HepG2 (cell line): ENCODE measurements at regions not wholly inside any gene's neighbourhood (a gene's known extent, or its start where the extent isn't known, plus 50 kb on each side); places are given as distances from the start of the nearest gene placed in this dataset.

Experiments
- ATAC-seq: fragments of 200-7000 bp; cut with Tn5 transposase; 3 replicates; pipeline ENCODE4 v1.9.1; 2020; ENCODE audit warnings: mild to moderate bottlenecking, moderate library complexity
- BruUV-seq: library from RNA; stranded (reverse); fragments of 400-500 nt; replicated peaks from 2 replicates; lab custom pipeline; 2021; lab: Mats Ljungman, UMichigan
- CTCF ChIA-PET: fragments of 300-600 bp; formaldehyde crosslinking; extraction: SDS; loops from one replicate; lab custom pipeline; 2021; ENCODE audit warnings: low total read pairs, inconsistent platforms, low intra/inter-chr PET ratio; lab: Yijun Ruan, JAX
- POLR2A ChIA-PET: fragments of 350-600 bp; sonication (Branson Sonifier 250); formaldehyde crosslinking; loops from one replicate; lab custom pipeline; 2020; ENCODE audit warnings: antibody characterized with exemption, inconsistent platforms; lab: Yijun Ruan, JAX
- DNase-seq: peaks from one replicate; pipeline ENCODE4 v3.0.0-alpha.2; 2015; ENCODE audit warnings: low spot score
- FAIRE-seq: peaks from 3 replicates; lab custom pipeline; 2011; peaks lifted over from hg19 to GRCh38; lab: Jason Lieb, UNC
- H2AFZ ChIP-seq: one replicate; pipeline ENCODE4 v1.6.1; 2011; ENCODE audit warnings: low read length, inconsistent platforms
- H3K27ac ChIP-seq: fragments of 300-600 bp; 3 replicates; pipeline ENCODE4 v1.8.0; 2011; ENCODE audit warnings: mixed run types, mild to moderate bottlenecking, mixed read lengths, low read length, inconsistent platforms; ENCODE audit not compliant: insufficient read depth; ENCODE audit errors: extremely low read length
- H3K27me3 ChIP-seq, 2 experiments: fragments of 200-600 bp in 1 of 2; 2 replicates in 1 of 2; 3 replicates in 1 of 2; pipeline versions ENCODE4 v1.6.0 to v1.8.0; 2011; ENCODE audit warnings: low read length in 2 of 2, mild to moderate bottlenecking in 2 of 2, moderate library complexity in 2 of 2, inconsistent platforms in 1 of 2; ENCODE audit not compliant: insufficient read depth in 2 of 2, control insufficient read depth in 1 of 2
- H3K36me3 ChIP-seq, 2 experiments: fragments of 200-600 bp in 1 of 2; replicated peaks in 1 of 2; 2 replicates in 1 of 2; 3 replicates in 1 of 2; pipeline versions ENCODE4 v1.5.1 to v1.8.0; 2011; ENCODE audit warnings: low read length in 2 of 2, inconsistent platforms in 1 of 2; ENCODE audit not compliant: insufficient read depth in 2 of 2, control insufficient read depth in 1 of 2
- H3K4me1 ChIP-seq: 2 replicates; pipeline ENCODE4 v1.5.1; 2012; ENCODE audit warnings: low read length, inconsistent platforms; ENCODE audit not compliant: insufficient read depth
- H3K4me2 ChIP-seq: 2 replicates; pipeline ENCODE4 v1.6.0; 2011; ENCODE audit warnings: low read depth, low read length, inconsistent platforms
- H3K4me3 ChIP-seq, 3 experiments: fragments of 200-600 bp in 1 of 3; sonication (generic), shearing (Covaris generic) in 1 of 3; replicated peaks in 1 of 3; 2 replicates each; pipeline ENCODE4 v1.5.1; 2011 to 2016; ENCODE audit warnings: low read length in 3 of 3, inconsistent platforms in 2 of 3, low read depth in 2 of 3, mild to moderate bottlenecking in 2 of 3, control low read depth in 1 of 3, mixed read lengths in 1 of 3; ENCODE audit not compliant: insufficient read depth in 1 of 3
- H3K79me2 ChIP-seq: one replicate; pipeline ENCODE4 v1.6.1; 2011; ENCODE audit warnings: low read length, inconsistent platforms; ENCODE audit not compliant: insufficient read depth
- H3K9ac ChIP-seq: 2 replicates; pipeline ENCODE4 v1.6.0; 2011; ENCODE audit warnings: mild to moderate bottlenecking, low read depth, low read length, inconsistent platforms; ENCODE audit not compliant: insufficient read depth
- H3K9me3 ChIP-seq: 2 replicates; pipeline ENCODE4 v1.5.1; 2012; ENCODE audit warnings: mild to moderate bottlenecking, low read length
- H4K20me1 ChIP-seq: 2 replicates; pipeline ENCODE4 v1.6.0; 2011; ENCODE audit warnings: inconsistent platforms, mild to moderate bottlenecking, low read length, moderate library complexity; ENCODE audit not compliant: insufficient read depth
- ETS1 ChIP-seq: sonication (generic); formaldehyde crosslinking; IDR thresholded peaks from 2 replicates; pipeline ENCODE4 v1.4.0; 2020; ENCODE audit warnings: missing genetic modification reagents
- LBX2 ChIP-seq: sonication (generic); formaldehyde crosslinking; IDR thresholded peaks from 2 replicates; pipeline ENCODE4 v1.5.0; 2020; ENCODE audit warnings: missing genetic modification reagents, mild to moderate bottlenecking, borderline replicate concordance
- MBNL3 ChIP-seq: fragments of 250-450 bp; sonication (Bioruptor Pico); conservative IDR thresholded peaks from 2 replicates; pipeline ENCODE4 v1.8.0; 2022; ENCODE audit warnings: mild to moderate bottlenecking, inconsistent platforms
- MTA3 ChIP-seq: sonication (generic); formaldehyde crosslinking; IDR thresholded peaks from 2 replicates; pipeline ENCODE4 v1.4.0; 2020; ENCODE audit warnings: missing genetic modification reagents
- PHF5A ChIP-seq: IDR thresholded peaks from one replicate; pipeline ENCODE4 v1.6.1; 2018; ENCODE audit warnings: low read depth, missing genetic modification reagents; ENCODE audit not compliant: unreplicated experiment
- POLR2AphosphoS2 ChIP-seq: IDR thresholded peaks from 2 replicates; pipeline ENCODE4 v1.6.1; 2011; ENCODE audit warnings: low read depth, low read length, improper control_type of control experiment
- RARA ChIP-seq: IDR thresholded peaks from 2 replicates; pipeline ENCODE4 v1.6.1; 2016; ENCODE audit warnings: missing genetic modification reagents, missing compliant biosample characterization
- REPIN1 ChIP-seq: sonication (generic); formaldehyde crosslinking; IDR thresholded peaks from 2 replicates; pipeline ENCODE4 v1.8.0; 2022; ENCODE audit warnings: missing genetic modification reagents, low read depth, mild to moderate bottlenecking, borderline replicate concordance
- SALL2 ChIP-seq: sonication (generic); formaldehyde crosslinking; IDR thresholded peaks from 2 replicates; pipeline ENCODE4 v1.8.1; 2023; ENCODE audit warnings: mild to moderate bottlenecking, missing genetic modification reagents, inconsistent platforms
- SETDB1 ChIP-seq: sonication (generic); formaldehyde crosslinking; IDR thresholded peaks from 2 replicates; pipeline ENCODE4 v1.5.1; 2020; ENCODE audit warnings: missing genetic modification reagents, mild to moderate bottlenecking, borderline replicate concordance
- TAF1 ChIP-seq: sonication (generic); formaldehyde crosslinking; IDR thresholded peaks from 2 replicates; pipeline ENCODE4 v1.4.0; 2020; ENCODE audit warnings: missing genetic modification reagents
- TRIM22 ChIP-seq: fragments of 450-650 bp; IDR thresholded peaks from 2 replicates; pipeline ENCODE4 v1.6.1; 2017
- TRIM24 ChIP-seq: sonication (generic); formaldehyde crosslinking; IDR thresholded peaks from 2 replicates; pipeline ENCODE4 v1.8.0; 2022; ENCODE audit warnings: mild to moderate bottlenecking, missing genetic modification reagents
- YEATS2 ChIP-seq: sonication (generic); formaldehyde crosslinking; IDR thresholded peaks from 2 replicates; pipeline ENCODE4 v1.4.0; 2020; ENCODE audit warnings: missing genetic modification reagents, borderline replicate concordance
- ZFYVE20 ChIP-seq: sonication (generic); formaldehyde crosslinking; IDR thresholded peaks from 2 replicates; pipeline ENCODE4 v1.8.0; 2023; ENCODE audit warnings: low read depth, mild to moderate bottlenecking, moderate library complexity, missing genetic modification reagents, borderline replicate concordance
- ZNF441 ChIP-seq: sonication (generic); formaldehyde crosslinking; IDR thresholded peaks from 2 replicates; pipeline ENCODE4 v1.7.0; 2021; ENCODE audit warnings: missing genetic modification reagents, borderline replicate concordance
- ZNF737 ChIP-seq: sonication (generic); formaldehyde crosslinking; IDR thresholded peaks from 2 replicates; pipeline ENCODE4 v1.5.0; 2020; ENCODE audit warnings: missing genetic modification reagents, mild to moderate bottlenecking, borderline replicate concordance
- ZNF768 ChIP-seq: sonication (generic); formaldehyde crosslinking; IDR thresholded peaks from 2 replicates; pipeline ENCODE4 v1.4.0; 2020; ENCODE audit warnings: missing genetic modification reagents
- WGBS: methylation state at CpG from one replicate; pipeline ENCODE4 v1.1.6; 2017; ENCODE audit warnings: low lambda C conversion rate; 5-methylcytosine and 5-hydroxymethylcytosine counted together
- in situ Hi-C: cut with HindIII; loops from 2 replicates; pipeline ENCODE4 v1.10.0; 2017; ENCODE audit warnings: low pct_unique_long_range_greater_than_20kb; ENCODE audit not compliant: extremely low pct_ligation_motif_present
- intact Hi-C: fragments of 100-400 bp; cut with micrococcal nuclease; formaldehyde crosslinking; loops from one replicate; pipeline ENCODE4 v1.10.0; 2022; ENCODE audit not compliant: unreplicated experiment

- no peak for TF ChIP-seq SETDB1
- no peak for TF ChIP-seq ETS1 (CRISPR knock-in tag)
- no peak for TF ChIP-seq TRIM24 (CRISPR knock-in tag)
- 0 out of 2 replicates have a peak, but pooled peaks have one; percentile 42 for TF ChIP-seq SALL2 (CRISPR knock-in tag)
- no peak for TF ChIP-seq ZNF441
- no peak for TF ChIP-seq REPIN1 (CRISPR knock-in tag)
- no peak for TF ChIP-seq POLR2AphosphoS2
- TF ChIP-seq RARA (CRISPR knock-in tag), result no peak
Measured at GRCh38 chr20:23287354-23288190, 63.0 kb upstream of the NXT1 start (continued).

GRCh38 chr20:23286346-23286745, 64.2 kb upstream of the NXT1 start:
- Histone ChIP-seq H4K20me1 (no peaks in the 10 kb centered on the region), H3K4me3 (no peak overlapping the region), H2AFZ (no peak overlapping the region), H3K79me2 (no peaks in the 10 kb centered on the region), H3K27ac (no peak overlapping the region), H3K9ac (no peak overlapping the region), H3K27me3 (peaks cover 2 to 5% of the 10 kb centered on the region in 2 experiments; a peak in 2 of 5 replicates), H3K4me2 (no peak overlapping the region), H3K9me3 (no peaks in the 10 kb centered on the region), H3K36me3 (no peaks in the 10 kb centered on the region), H3K4me1 (peaks cover 10% of the 10 kb centered on the region; the same call in 1 of the 2 replicates)
- no peak for ATAC-seq
- 66% methylated on average over 8 of the region's 8 CpGs for WGBS
- in situ Hi-C loops, result no loop called here
- FAIRE-seq, result no peak
- ChIA-PET CTCF (no interaction called here), POLR2A (no interaction called here)
- intact Hi-C loops, result no loop called here
- no peak for DNase-seq
- BruUV-seq, result no TSS peak
- TF ChIP-seq PHF5A (CRISPR knock-in tag) (no peak), TAF1 (CRISPR knock-in tag) (no peak), ZFYVE20 (CRISPR knock-in tag) (no peak), MBNL3 (CRISPR knock-in tag) (no peak), ZNF737 (CRISPR knock-in tag) (no peak), ZNF768 (CRISPR knock-in tag) (no peak), YEATS2 (CRISPR knock-in tag) (no peak), LBX2 (no peak), TRIM22 (no peak), MTA3 (no peak)
